HG03457 (cell line): ENCODE measurements at regions not wholly inside any gene's neighbourhood (a gene's known extent, or its start where the extent isn't known, plus 50 kb on each side); places are given as distances from the start of the nearest gene placed in this dataset.
A peak's percentile ranks its signal among the peaks of the same experiment; 100 is the strongest.

Source experiments
- ATAC-seq: cut with Tn5 transposase; IDR thresholded peaks from one replicate; pipeline ENCODE4 v1.9.1; 2021; ENCODE audit warnings: moderate number of reproducible peaks; ENCODE audit not compliant: unreplicated experiment

- no peak for ATAC-seq
Observed at GRCh38 chr5:125399885-125400284, 653.4 kb upstream of the ZNF608 start.

- ATAC-seq = no peak
Observed at GRCh38 chr5:125401724-125402622, 655.5 kb upstream of the ZNF608 start.

GRCh38 chr5:125402787-125403186 lies 656.3 kb upstream of the ZNF608 start:
- no peak for ATAC-seq

- ATAC-seq = no peak
Observed at GRCh38 chr5:125404056-125404455, 657.6 kb upstream of the ZNF608 start.

- ATAC-seq = peak; percentile 48
Observed at GRCh38 chr5:125408448-125409233, 662.2 kb upstream of the ZNF608 start.

GRCh38 chr5:125409234-125409860 lies 662.9 kb upstream of the ZNF608 start:
- no peak for ATAC-seq

GRCh38 chr5:125409861-125410536 lies 663.6 kb upstream of the ZNF608 start:
- no peak for ATAC-seq

- ATAC-seq = no peak
Observed at GRCh38 chr5:125410537-125411070, 664.2 kb upstream of the ZNF608 start.

GRCh38 chr5:125411071-125411743 lies 664.8 kb upstream of the ZNF608 start:
- peak; percentile 39 for ATAC-seq

GRCh38 chr5:125411744-125412560 lies 665.5 kb upstream of the ZNF608 start:
- peak; percentile 48 for ATAC-seq

- ATAC-seq = peak; percentile 39
Observed at GRCh38 chr5:125412561-125413495, 666.4 kb upstream of the ZNF608 start.

GRCh38 chr5:125413496-125414274 lies 667.2 kb upstream of the ZNF608 start:
- ATAC-seq = no peak

- ATAC-seq = no peak
Observed at GRCh38 chr5:125415126-125415525, 668.7 kb upstream of the ZNF608 start.

GRCh38 chr5:125416055-125416454 lies 669.6 kb upstream of the ZNF608 start:
- no peak for ATAC-seq

- no peak for ATAC-seq
Observed at GRCh38 chr5:125421006-125421405, 674.6 kb upstream of the ZNF608 start.

- ATAC-seq = no peak
Observed at GRCh38 chr5:125422342-125422741, 675.9 kb upstream of the ZNF608 start.

- no peak for ATAC-seq
Observed at GRCh38 chr5:125424402-125425141, 678.1 kb upstream of the ZNF608 start.
